ENCODE measurements at regions not wholly inside any gene's neighbourhood (a gene's known extent, or its start where the extent isn't known, plus 50 kb on each side); places are given as distances from the start of the nearest gene placed in this dataset.
"Not testable (repeated sequence)": the region's sequence is repeated elsewhere in the genome, so short reads cannot be mapped to it uniquely, and the experiment has no call there.

GRCh38 chr14:57060276-57060955 is 208.3 kb downstream of the EXOC5 start:
- no peak for DNase-seq

DNA sequence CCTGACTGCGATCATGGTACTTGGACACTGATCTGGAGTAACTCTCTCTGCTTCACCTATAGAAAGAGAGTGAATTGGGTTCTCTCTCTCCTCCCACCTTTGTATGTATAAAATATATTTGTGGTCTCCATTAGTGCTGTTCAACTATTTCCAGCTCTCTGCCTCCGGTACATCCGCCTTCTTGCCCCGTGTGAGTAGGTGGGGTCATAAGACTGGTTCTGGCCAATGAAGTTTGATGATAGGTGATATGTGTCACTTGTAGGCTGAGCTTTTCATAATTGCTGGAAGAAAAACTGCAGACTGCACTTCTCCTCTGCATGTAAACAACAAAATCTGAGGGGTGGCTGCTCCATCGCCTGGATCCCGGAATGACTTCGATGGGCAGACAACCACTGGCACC is 210.4 kb downstream of the EXOC5 start:
- DNase-seq = no peak

DNA sequence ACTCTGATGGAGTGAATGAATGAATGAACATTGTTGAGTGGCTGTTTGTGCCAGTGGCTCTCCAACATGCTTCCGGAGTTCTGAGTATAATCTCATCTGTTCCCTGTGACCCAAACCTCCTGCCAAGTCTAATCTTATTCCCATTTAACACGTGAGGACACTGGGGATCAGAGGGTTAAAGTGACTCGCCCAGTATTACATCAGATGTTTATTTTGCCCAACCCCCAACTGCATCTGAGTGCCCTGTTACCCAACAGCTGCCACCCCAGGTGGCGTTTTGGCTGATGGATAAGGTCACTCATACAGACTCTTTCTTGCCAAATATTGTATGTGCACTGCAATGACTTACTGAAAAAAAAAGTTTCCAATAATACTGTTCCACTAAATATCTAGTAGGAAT is 210.9 kb downstream of the EXOC5 start:
- DNase-seq = peak; percentile 79

DNA sequence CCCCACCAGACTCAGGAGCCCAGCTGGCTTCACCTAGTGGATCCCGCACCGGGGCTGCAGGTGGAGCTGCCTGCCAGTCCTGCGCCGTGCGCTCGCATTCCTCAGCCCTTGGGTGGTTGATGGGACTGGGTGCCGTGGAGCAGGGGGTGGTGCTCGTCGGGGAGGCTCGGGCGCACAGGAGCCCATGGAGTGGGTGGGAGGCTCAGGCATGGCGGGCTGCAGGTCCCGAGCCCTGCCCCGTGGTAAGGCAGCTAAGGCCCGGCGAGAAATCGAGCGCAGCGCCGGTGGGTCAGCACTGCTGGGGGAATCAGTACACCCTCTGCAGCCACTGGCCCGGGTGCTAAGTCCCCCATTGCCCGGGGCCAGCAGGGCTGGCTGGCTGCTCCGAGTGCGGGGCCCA is 212.2 kb downstream of the EXOC5 start:
- DNase-seq = not testable (repeated sequence)

- no peak for DNase-seq
These were observed 215.9 kb downstream of the EXOC5 start for GRCh38 chr14:57052705-57053302.

- DNase-seq = no peak
These were observed 217.1 kb downstream of the EXOC5 start for GRCh38 chr14:57051633-57052032.

- DNase-seq = no peak
These were observed 218.9 kb downstream of the EXOC5 start for GRCh38 chr14:57049848-57050247.

GRCh38 chr14:57046175-57046574 is 222.5 kb downstream of the EXOC5 start:
- no peak for DNase-seq

- not testable (repeated sequence) for DNase-seq
These were observed 224.4 kb downstream of the EXOC5 start for GRCh38 chr14:57044101-57044973.

DNA sequence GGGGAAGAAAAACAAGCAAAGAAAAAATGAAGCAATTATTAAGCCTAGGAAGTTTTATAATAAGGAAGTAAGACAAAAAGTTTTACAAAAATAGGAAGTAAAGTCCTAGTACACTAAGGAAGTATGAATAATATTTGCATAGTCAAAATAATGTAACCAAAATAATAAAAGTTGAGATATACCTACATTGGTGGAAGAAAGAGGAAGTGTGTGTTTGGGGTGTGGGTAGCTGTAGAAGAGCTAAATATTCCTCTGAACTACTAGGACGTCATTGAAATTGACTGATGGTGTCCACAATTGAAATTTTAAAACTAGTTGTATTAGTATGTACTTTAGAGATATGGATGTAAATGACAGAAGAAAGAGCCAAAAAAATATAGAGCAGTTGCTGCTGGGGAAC is 228.4 kb upstream of the OTX2 start:
- DNase-seq = no peak

DNA sequence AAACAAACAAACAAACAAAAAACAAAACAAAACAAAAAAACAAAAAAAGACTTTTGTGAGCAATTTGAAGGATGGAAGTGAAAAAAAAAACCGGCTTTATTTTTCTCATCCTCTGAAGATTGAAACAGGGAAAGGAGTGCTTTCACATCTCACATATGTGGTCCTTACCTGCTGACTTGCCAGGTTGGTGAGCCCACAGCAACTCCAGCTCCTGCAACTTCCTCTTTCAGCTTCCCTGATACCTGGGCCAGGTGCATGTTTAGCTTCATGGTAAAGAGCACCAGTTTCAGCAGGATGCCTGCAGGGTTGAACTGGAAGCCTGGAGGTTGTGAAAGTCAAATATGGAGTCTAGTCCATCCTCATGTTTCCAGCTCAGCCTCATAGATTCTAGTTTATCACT is 221.2 kb upstream of the OTX2 start:
- DNase-seq = no peak

DNA sequence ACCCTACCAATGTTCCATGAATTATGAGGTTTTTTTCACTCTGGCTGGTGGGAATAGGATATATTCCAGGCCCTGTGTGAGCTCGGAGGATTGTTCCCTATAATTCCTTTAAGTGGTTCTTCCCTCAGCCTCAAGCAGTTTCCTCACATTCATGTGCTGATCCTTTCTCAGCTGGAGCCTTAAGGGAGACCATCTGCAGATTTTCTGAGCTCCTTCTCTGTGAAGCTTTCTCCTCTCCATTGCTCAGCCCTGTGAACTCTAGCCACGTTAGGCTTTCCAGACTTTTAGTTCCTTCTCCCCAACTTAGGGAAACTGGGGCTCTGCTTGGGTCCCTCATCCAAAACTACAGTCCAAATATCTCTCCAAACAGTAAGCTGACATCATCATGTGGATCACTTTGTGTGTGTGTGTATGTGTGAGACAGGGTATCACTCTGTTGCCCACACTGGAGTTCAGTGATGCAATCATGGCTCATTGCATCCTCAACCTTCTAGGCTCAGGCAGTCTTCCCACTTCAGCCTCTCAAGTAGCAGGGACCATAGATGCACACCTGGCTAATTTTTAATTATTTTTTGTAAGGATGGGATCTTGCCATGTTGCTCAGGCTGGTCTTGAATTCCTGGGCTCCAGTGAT is 219.5 kb upstream of the OTX2 start:
- DNase-seq = no peak

- no peak for DNase-seq
These were observed 215.2 kb upstream of the OTX2 start for GRCh38 chr14:57025456-57025855.

GRCh38 chr14:57022608-57023007 is 212.3 kb upstream of the OTX2 start:
- no peak for DNase-seq

DNA sequence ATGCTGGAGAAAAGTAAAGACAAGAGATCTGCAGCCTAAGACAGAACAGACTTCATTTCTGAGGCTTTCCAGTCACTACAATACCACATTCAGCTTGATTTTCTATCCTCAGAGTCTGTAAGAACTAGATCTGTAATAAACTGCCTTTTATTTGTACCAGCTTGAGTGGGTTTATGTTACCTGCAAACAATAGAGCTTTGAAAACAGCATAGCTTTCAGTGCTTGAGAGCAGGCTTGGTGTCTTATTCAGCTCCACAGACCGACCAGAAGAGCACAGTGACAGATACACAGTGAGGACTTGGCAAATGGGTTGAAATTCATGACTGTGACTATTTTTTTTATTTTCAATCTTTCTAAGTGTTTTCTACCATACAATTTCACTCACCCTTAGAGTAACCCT is 207.8 kb upstream of the OTX2 start:
- DNase-seq = no peak

DNA sequence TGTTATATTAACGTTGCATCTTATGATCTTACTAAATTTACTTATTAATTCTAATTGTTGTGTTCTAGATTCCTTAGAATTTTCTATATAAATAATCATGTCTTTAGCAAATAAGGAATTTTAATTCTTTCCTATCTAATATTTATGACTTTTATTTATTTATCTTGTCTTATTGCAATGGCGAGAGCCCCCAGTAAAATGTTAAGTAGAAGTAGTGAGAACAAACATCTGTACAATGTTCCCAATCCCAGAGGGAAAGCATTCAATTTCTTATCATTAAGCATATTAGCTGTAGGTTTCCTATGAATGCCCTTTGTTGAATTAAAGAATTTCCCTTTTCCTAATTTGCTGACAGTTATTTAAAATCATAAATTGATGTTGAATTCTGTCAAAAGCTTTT is 203.7 kb upstream of the OTX2 start:
- DNase-seq = no peak

GRCh38 chr14:57009585-57010515 is 199.6 kb upstream of the OTX2 start:
- no peak for DNase-seq

GRCh38 chr14:57008534-57008933 is 198.3 kb upstream of the OTX2 start:
- DNase-seq = no peak

GRCh38 chr14:56998728-56999127 is 188.4 kb upstream of the OTX2 start:
- DNase-seq = no peak

DNA sequence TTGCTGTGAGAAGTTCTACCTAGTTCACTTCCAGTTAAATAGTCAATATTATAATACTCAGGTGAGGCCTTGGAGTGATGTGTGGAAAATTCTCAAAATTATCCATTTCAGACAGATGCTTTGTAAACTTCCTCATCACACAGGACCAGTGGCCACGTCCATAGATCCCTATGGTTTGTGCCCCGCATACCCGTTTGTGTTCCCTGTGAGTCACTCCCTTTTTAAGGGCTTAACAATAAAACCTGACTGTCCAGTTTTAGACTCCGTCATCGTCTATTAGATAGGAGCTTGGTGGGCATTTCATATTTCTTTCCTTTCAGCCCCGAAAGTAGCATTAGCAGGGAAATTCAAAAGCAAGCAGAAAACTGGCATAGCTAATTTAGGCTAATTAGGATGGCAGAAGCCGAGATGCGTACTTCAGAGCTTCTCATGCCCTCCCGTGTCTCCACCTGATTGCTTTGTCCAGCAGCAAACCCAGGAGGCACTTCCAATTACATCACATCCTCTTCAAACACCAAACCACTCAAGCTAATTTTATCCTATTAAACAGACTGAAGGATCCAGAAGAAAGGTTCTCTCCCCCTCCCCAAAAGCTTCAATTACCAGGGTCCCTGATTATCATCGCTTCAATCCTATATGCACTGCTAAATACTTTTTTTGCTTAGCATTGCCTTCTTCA is 186.6 kb upstream of the OTX2 start:
- DNase-seq = no peak

DNA sequence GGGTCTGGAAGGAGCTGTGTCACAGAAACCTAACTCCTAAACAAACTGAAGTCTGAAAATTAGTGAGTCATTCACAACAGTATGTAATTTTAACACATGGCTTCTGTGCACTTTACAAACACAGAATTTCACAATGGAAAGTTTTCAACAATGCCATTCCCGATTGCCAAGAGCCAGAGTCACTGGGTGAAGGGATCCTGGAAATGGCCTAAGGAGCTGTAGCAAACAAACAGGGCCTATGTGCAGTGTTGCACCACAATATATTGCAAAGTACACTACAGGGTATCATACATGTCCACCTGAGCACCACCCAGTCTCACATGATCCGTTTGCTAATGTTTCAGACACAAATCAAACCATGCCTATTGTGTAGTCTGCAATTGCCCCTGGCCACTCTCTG is 184.7 kb upstream of the OTX2 start:
- no peak for DNase-seq

DNA sequence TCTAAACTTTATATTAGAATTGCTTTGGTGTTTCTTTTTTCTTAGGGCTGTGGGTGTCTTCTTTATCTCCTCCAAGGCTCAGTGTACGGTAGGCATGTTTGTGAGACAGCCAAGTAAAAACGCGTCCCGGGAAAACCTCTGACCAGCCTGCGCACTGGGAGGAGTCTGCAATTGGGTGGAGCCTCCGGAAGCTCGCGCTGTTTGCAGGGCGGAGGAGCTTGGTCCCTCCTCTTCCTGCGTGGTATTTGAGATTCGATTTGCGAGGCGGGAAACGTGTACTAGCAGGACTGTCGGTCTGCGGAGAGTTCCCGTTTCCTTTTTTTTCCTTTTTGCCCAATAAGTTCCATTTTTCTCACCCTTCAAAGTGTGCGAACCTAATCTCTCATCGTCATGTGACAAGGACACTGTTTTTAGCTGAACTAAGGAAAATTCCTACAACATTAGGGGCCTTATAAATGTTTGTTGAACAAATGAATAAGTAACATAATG is 182.1 kb upstream of the OTX2 start:
- no peak for DNase-seq

Measured in NCI-H1694 (cell line).